ENCODE measurements at regions not wholly inside any gene's neighbourhood (a gene's known extent, or its start where the extent isn't known, plus 50 kb on each side); places are given as distances from the start of the nearest gene placed in this dataset.
"Not testable (repeated sequence)": the region's sequence is repeated elsewhere in the genome, so short reads cannot be mapped to it uniquely, and the experiment has no call there.

GRCh38 chr2:142561656-142562055 lies 315.8 kb upstream of the KYNU start:
- no peak for DNase-seq

GRCh38 chr2:142557391-142557790 lies 320.1 kb upstream of the KYNU start:
- DNase-seq, result no peak

- DNase-seq, result not testable (repeated sequence)
Observed at GRCh38 chr2:142545999-142546398, 331.5 kb upstream of the KYNU start.

GRCh38 chr2:142545036-142545435 lies 332.4 kb upstream of the KYNU start:
- DNase-seq, result no peak

GRCh38 chr2:142544173-142544572 lies 333.3 kb upstream of the KYNU start:
- DNase-seq, result no peak

GRCh38 chr2:142542431-142542910 lies 335.0 kb upstream of the KYNU start:
- DNase-seq, result no peak

- no peak for DNase-seq
Observed at GRCh38 chr2:142536966-142537365, 340.5 kb upstream of the KYNU start.

- DNase-seq, result no peak
Observed at GRCh38 chr2:142536492-142536891, 341.0 kb upstream of the KYNU start.

- DNase-seq, result no peak
Observed at GRCh38 chr2:142535311-142535710, 342.2 kb upstream of the KYNU start.

- DNase-seq, result no peak
Observed at GRCh38 chr2:142533177-142533576, 344.3 kb upstream of the KYNU start.

- DNase-seq, result no peak
Observed at GRCh38 chr2:142531377-142531776, 346.1 kb upstream of the KYNU start.

- DNase-seq, result no peak
Observed at GRCh38 chr2:142525720-142526119, 351.7 kb upstream of the KYNU start.

GRCh38 chr2:142521492-142521891 lies 356.0 kb upstream of the KYNU start:
- DNase-seq, result no peak

GRCh38 chr2:142515493-142515892 lies 362.0 kb upstream of the KYNU start:
- DNase-seq, result no peak

GRCh38 chr2:142509401-142509800 lies 368.1 kb upstream of the KYNU start:
- no peak for DNase-seq

- no peak for DNase-seq
Observed at GRCh38 chr2:142504754-142505153, 372.7 kb upstream of the KYNU start.

- DNase-seq, result no peak
Observed at GRCh38 chr2:142502402-142502801, 371.6 kb upstream of the LRP1B start.

GRCh38 chr2:142495141-142495540 lies 364.3 kb upstream of the LRP1B start:
- no peak for DNase-seq

GRCh38 chr2:142489631-142490030 lies 358.8 kb upstream of the LRP1B start:
- not testable (repeated sequence) for DNase-seq

- no peak for DNase-seq
Observed at GRCh38 chr2:142484111-142484510, 353.3 kb upstream of the LRP1B start.

GRCh38 chr2:142483653-142484052 lies 352.8 kb upstream of the LRP1B start:
- DNase-seq, result no peak

GRCh38 chr2:142478206-142478605 lies 347.4 kb upstream of the LRP1B start:
- no peak for DNase-seq

- no peak for DNase-seq
Observed at GRCh38 chr2:142472382-142472781, 341.6 kb upstream of the LRP1B start.

GRCh38 chr2:142467321-142467720 lies 336.5 kb upstream of the LRP1B start:
- no peak for DNase-seq

GRCh38 chr2:142463047-142463446 lies 332.2 kb upstream of the LRP1B start:
- DNase-seq, result no peak

GRCh38 chr2:142462306-142462705 lies 331.5 kb upstream of the LRP1B start:
- DNase-seq, result no peak

Data from hematopoietic multipotent progenitor cell treated with erythropoietin and hydrocortisone succinate and interleukin-3 and kit ligand, for 8 days (in vitro differentiated cells).